ENCODE measurements at regions not wholly inside any gene's neighbourhood (a gene's known extent, or its start where the extent isn't known, plus 50 kb on each side); places are given as distances from the start of the nearest gene placed in this dataset.
"Not testable (repeated sequence)": the region's sequence is repeated elsewhere in the genome, so short reads cannot be mapped to it uniquely, and the experiment has no call there.

DNA sequence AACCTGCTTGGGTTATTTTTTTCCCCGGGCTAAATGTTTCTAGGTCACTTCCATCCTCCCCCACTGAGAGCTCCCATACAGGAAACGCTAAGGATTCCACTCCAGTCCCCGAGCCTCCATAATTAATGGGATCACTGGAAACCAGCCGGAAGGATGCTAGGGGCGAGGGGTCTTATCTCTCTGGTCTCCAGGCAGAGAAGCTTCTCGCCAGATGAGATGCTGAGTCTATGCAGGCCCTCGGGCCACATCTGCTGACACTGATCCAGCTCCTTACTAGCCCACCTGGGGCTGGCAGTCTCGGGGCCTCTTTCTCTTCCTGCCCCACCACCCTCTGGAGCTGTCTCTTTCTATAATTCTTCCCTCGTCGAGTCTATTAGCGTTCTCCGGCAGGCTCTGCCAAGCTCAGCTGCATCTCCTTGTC, 125.9 kb upstream of the SYT13 start:
- DNase-seq (ENCODE audit: low read depth in 1 of 2, low spot score in 1 of 2): no peak

DNA sequence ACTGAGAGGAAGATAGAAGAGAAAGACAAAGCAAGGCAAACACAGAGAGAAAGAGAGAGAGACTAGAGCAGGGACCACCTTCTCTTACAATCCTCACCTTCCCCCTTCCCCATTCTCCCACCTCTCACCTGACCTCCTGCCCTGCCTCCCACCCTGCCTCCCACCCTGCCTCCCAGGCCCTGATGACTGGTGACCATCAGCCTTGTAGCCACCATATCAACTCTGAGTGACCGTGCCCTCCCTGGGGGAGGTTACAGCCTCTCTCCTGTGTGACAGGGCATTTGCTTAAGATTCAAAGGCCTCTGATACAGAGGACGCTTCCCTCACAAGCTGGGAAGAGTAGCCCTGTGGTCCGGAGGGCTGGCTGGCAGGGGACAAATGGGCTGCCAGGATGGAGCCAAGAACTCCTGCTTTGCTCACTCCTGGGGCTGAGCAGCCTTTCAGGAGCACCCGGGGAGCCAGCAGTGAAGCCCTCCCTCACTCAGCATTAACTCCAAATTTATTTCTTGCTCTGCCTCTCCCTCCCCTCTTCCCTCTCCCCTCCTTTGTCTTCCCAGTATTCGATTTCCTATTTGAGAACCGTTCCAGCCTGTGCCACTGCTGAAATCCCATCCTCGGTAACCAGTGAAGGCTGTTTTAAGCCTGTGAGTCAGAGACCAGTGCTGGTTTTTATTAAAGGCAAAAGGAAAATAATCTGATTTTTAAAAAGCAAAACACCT, 125.2 kb upstream of the SYT13 start:
- no peak for DNase-seq (ENCODE audit: low read depth in 1 of 2, low spot score in 1 of 2)

DNA sequence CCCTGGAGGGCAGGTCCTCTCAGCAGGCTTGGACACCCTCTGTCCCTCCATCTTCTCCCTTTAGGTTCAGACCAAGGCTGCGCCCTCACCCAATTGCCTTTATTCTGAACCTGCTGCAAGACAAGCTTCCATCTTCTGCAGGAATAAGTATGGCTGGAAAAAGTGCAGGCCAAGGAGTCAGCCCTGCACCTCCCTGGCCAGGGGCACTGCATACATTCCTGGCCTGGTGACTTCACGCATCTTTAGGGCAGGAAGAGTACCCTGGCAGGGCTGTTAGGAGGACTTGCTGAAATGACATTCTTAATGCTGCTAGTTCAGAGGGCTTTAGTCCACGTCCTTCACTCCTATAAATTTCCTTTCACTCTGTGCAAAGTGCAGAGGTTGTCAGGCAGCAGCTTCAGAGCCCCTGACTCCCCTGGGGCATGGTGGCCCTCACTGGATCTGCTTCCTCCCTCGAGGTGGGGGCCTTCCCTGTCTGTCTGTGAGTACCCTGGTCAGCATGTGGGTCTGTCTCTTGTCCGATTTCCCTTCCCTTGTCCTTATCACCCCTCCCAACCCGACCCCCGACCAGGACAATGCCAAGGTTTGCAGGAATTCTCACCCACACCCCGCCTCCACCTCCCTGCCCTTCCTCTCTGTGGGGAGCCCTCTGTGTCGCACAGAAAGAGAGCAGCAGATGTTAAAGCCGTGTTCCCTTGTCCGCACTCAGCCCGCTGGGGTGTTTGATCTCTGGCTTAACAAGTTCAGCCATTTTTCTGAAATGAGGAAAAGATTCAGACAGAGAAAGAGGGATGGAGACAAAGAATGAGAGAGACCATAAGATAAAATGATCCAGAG, 124.5 kb upstream of the SYT13 start:
- DNase-seq (ENCODE audit: low read depth in 1 of 2, low spot score in 1 of 2): no peak

DNA sequence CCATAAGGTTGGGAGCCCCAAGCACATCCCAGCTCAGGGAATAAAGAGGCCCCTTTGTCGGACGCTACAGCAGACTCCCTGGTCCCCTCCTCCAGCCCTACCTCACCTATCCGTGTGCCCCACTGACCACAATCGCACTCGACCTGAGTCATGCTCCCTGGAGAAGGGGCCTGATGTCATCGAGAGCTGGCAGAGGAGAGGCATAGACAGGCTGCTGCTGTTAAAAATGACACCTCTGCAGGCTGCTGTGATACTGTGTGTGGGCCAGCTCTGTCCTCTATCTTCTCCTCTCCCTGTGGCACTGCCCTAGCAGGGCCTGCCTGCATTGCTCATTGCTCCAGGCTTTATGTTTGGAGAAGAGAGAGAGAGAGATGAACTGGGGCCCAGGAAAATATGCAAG, 123.4 kb upstream of the SYT13 start:
- no peak for DNase-seq (ENCODE audit: low read depth in 1 of 2, low spot score in 1 of 2)

DNA sequence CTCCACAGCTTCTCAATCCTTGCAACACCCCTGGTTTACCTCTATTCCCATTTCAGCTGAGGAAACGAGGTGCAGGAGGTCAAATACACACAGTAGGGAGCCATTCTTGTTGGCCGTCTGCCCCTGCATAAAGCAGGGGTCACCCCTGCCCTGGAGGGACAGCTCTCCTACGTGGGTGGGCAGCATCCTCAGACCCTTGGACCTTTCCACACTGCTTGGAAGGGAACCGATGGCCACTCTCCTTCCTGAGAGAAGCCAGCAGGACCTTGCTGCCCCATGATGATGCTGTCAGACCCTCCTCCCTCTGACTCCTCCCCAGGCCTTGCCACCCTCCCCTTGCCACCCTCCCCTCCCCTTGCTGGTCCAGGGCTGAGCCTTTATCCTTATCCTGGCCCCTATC, 121.1 kb upstream of the SYT13 start:
- DNase-seq (ENCODE audit: low read depth in 1 of 2, low spot score in 1 of 2): no peak

DNA sequence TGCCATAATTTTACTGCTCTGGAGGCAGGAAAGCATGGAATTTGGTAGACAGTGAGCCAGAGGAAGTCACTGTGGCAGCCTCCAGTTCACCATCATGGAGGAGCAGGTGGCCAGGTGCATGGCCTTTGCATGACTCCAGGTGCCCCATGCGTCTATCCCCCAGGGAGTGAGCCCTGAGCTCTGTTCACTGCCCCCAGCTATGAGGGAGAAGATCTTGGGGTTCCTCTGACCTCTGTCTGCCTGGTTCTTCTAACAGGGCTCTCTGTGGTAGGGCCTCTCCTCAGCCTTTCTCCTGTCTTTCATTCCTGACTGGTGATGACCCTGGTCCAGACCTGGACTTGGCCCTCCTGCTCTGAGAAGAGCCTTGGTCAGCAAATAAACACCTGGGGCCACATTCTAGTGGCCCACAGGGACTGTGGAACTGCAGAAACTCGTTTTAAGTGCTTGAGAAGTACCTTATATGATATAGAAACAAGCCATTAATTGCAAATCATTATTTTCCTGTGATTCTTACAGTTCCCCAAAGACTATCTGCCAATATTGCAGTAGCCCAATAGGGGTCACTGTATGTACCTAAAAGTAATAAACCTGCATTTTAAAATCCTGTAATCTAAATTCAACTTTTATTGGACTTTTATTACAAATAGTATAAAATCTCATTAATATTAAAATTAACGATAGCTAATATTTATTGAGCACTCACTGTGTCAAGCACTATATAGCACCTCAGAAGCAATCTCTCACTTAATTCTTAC, 120.0 kb upstream of the SYT13 start:
- no peak for DNase-seq (ENCODE audit: low read depth in 1 of 2, low spot score in 1 of 2)

- DNase-seq (ENCODE audit: low read depth in 1 of 2, low spot score in 1 of 2): not testable (repeated sequence)
Measured at GRCh38 chr11:45403521-45403920, 117.4 kb upstream of the SYT13 start.

- no peak for DNase-seq (ENCODE audit: low read depth in 1 of 2, low spot score in 1 of 2)
Measured at GRCh38 chr11:45402049-45402630, 116.0 kb upstream of the SYT13 start.

DNA sequence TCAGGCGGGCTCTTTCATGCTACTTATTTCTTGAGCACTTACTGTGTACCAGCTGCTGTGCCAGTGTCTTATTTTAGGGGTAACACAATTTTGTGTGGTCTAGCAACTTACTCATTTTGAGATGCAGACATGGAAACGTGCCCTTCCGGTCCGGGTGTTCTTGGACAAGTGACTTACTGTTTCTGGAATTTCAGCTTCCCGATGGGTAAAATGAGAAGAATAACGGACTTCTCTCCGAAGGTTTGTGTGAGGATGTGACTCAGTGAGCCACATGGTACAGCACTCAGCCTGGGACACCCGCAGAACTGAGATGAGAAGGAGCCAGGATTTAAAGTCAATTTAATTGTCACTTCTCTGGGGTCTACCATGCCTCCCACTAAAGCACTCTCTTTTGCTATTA, 114.5 kb upstream of the SYT13 start:
- DNase-seq (ENCODE audit: low read depth in 1 of 2, low spot score in 1 of 2): no peak

- DNase-seq (ENCODE audit: low read depth in 1 of 2, low spot score in 1 of 2): no peak
Measured at GRCh38 chr11:45399166-45399565, 113.0 kb upstream of the SYT13 start.

GRCh38 chr11:45398325-45398724, 112.2 kb upstream of the SYT13 start:
- no peak for DNase-seq (ENCODE audit: low read depth in 1 of 2, low spot score in 1 of 2)

- DNase-seq (ENCODE audit: low read depth in 1 of 2, low spot score in 1 of 2): no peak
Measured at GRCh38 chr11:45396394-45396793, 110.3 kb upstream of the SYT13 start.

DNA sequence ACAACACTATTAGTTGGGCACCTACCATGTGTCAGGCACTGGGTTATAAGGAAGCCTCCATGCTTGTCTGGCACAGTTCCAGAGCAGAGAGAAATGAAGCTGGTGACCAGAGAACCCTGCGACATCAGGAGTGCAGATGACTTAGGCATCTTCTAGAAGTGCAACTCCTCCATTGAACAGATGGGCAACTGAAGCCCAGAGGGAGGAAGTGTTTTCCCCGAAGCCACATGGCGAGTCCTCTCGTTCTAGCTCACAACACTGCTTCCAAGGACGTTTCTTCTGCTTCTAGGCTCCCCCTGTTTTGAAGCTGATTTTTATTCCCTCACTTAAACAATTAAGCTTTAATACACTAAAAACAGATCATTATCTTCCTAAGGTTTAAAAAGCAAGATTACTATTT, 109.8 kb upstream of the SYT13 start:
- DNase-seq (ENCODE audit: low read depth in 1 of 2, low spot score in 1 of 2): no peak

DNA sequence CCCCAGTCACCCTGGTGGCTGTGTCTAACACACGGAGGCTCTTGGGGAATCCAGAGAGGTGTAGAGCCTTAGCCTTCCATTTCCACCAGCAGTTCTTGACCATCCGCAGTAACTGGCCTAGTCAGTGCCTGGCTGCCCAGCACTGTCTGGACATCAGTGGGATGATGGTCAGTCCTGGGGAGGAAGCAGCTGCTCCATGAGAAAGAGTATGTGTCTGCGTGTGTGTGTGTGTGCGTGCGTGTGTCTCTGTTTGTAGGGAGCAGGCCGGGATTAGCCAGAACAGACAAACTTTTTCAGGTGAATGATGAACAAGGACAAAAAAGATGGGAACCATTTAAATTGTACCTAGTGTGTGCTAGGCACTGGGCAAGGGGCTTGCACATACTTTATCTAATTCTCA, 109.3 kb upstream of the SYT13 start:
- no peak for DNase-seq (ENCODE audit: low read depth in 1 of 2, low spot score in 1 of 2)

DNA sequence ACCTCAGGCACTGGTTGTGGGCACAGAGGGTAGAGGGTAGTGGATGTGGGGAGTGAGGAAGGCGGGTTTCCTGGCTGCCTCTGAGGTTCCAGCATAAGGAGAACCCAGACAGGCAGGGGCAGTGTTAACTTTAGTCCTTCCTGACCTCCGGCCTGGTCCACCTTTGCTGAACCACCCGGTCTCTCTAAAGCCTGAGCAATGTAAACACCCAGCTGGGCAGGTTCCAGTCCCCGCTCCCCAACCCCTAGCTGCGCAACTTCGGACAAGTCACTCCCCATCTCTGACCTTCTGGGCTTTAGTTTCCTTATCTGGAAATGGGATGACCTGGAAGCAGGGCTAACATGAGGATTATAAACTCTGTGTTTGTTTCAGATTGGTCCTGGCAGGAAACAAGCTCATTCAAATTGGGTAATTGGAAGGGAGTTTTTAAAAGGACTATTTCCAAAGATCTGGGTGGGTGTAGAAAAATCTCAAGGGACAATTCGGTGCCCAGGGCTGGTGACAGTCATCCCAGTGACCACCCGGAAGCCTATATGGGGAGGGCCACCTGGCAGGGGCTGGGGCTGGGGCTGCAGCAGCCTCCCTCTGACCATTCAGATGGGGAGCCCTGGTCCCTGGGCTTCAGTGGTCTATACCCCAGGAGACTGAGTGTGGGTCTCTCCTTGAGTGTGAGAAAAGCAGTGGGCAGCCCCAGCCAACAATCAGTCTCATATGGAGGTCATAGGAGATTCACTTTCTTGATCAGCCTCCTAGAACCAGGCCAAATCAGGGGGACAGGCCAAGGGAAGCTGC, 108.3 kb upstream of the SYT13 start:
- no peak for DNase-seq (ENCODE audit: low read depth in 1 of 2, low spot score in 1 of 2)

DNA sequence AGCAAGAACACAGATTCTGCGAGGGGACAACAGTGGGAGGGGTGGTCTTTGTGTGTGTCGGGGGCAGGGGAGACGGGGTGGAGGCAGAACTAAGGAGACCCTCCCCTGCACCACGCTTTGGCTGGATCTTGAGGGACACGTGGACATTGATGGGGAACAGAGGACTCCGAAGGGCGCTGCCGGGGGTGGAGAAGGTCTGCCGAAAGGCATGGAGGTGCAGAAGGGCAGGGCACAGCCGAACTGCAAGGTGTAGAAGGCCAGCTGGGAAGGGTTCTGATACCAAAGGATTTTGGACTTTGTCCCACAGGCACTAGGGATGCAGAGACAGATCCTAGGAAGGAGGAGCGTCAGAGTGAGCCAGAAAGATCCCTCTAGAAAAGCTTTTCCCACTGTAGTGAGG, 107.7 kb upstream of the SYT13 start:
- no peak for DNase-seq (ENCODE audit: low read depth in 1 of 2, low spot score in 1 of 2)

GRCh38 chr11:45393334-45393733, 107.2 kb upstream of the SYT13 start:
- DNase-seq (ENCODE audit: low read depth in 1 of 2, low spot score in 1 of 2): no peak

DNA sequence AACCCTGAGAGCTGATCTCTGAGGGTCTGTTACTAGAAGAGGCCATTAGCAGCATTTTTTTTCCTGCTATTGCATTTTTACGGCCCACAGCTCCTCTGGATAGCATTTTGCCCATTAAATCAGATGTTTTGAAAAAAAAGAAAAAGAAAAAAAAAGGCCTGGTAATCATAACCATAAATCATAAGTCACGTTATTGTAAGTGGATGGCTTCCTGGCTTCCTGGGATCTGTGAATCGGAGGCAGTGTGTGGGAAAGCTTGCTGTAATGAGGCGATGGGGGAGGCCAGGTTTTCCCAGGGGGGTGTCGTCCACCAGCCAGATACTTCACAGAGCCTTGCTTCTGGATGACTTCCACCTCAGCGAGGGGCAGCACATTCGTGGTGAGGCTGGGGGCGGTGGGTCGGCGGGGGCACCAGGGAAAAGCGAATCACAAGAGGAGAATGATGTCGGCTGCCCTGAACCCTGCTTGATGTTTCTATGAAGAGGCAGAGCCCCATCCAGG, 106.5 kb upstream of the SYT13 start:
- DNase-seq (ENCODE audit: low read depth in 1 of 2, low spot score in 1 of 2): no peak

GRCh38 chr11:45392154-45392553, 106.0 kb upstream of the SYT13 start:
- no peak for DNase-seq (ENCODE audit: low read depth in 1 of 2, low spot score in 1 of 2)

DNA sequence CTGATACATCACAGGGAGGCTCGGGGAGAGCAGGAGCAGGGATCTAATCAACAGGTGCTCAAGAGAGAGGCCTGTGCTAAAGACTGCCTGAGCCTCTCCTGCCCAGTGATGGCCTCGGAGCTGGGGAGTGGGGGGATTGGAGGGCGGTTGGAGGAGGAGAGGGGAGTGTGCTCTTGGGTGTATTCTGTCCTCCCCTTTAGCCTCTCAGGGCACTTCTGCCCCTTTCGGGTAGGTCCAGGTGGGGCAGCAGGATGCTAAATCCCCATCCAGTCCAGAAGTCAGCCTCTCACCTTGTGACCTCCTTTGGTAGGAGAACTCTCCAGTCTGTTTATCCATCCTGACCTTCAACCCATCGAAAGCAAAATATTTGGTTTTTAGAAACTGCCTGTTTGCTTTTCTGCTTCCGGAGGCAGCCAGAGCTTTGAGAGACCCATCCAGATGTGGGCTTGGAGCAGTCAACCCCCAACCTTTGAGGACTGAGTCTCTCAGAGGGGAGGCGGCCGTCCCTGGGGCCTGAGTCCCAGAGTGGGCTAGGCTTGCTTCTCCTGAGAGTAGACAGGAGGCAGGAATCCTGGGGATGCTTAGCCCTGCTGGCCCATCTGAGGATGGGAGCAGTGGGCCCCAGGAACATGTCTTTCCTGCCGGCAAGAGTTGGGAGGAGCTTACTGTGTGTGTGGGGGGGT, 105.2 kb upstream of the SYT13 start:
- no peak for DNase-seq (ENCODE audit: low read depth in 1 of 2, low spot score in 1 of 2)
